ENCODE measurements at regions not wholly inside any gene's neighbourhood (a gene's known extent, or its start where the extent isn't known, plus 50 kb on each side); places are given as distances from the start of the nearest gene placed in this dataset.
"Not testable (repeated sequence)": the region's sequence is repeated elsewhere in the genome, so short reads cannot be mapped to it uniquely, and the experiment has no call there.

DNA sequence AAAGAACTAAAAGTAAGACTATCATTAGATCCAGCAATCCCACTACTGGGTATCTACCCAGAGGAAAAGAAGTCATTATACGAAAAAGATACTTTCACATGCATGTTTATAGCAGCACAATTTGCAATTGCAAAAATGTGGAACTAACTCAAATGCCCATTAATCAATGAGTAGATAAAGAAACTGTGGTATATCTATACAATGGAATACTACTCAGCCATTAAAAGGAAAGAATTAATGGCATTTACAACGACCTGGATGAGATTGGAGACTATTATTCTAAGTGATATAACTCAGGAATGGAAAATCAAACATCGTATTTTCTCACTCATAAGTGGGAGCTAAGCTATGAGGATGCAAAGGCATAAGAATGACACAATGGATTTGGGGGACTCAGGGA is 80.5 kb upstream of the KDM7A start:
- H3K27me3 ChIP-seq (ENCODE audit: control insufficient read depth in 2 of 2, insufficient read depth in 2 of 2, low read length in 2 of 2); H3K4me2 ChIP-seq (ENCODE audit: insufficient read depth, low read length); H3K9me1 ChIP-seq (replicated peaks; ENCODE audit: control insufficient read depth, extremely low read depth, insufficient read depth, low read length); H3K4me3 ChIP-seq (replicated peaks in 1 of 3; ENCODE audit: insufficient read depth in 1 of 3, low read depth in 1 of 3, low read length in 3 of 3); H4K20me1 ChIP-seq (replicated peaks; ENCODE audit: control insufficient read depth, extremely low read depth, insufficient read depth, low read length); H3K27ac ChIP-seq (ENCODE audit: insufficient read depth, low read depth, low read length); FAIRE-seq; H3K9me3 ChIP-seq (replicated peaks; ENCODE audit: control insufficient read depth, insufficient read depth, low read length); H3K36me3 ChIP-seq (ENCODE audit: control insufficient read depth in 2 of 2, extremely low read depth in 1 of 2, insufficient read depth in 2 of 2, low read length in 2 of 2); H3K9ac ChIP-seq (replicated peaks; ENCODE audit: extremely low read depth, insufficient read depth, low read length); H2AFZ ChIP-seq (ENCODE audit: low read depth, low read length); POLR2A ChIA-PET; dilution Hi-C loops (cut with MboI; ENCODE audit: extremely low pct_ligation_motif_present, low sequenced_read_pairs); BruUV-seq (replicated peaks); CTCF ChIA-PET; intact Hi-C loops (cut with micrococcal nuclease); DNase-seq (ENCODE audit: low read depth, low spot score); H3K79me2 ChIP-seq (ENCODE audit: control insufficient read depth, insufficient read depth, low read length); H3K4me1 ChIP-seq (ENCODE audit: control insufficient read depth, extremely low read depth, insufficient read depth, low read length): not testable (repeated sequence)

DNA sequence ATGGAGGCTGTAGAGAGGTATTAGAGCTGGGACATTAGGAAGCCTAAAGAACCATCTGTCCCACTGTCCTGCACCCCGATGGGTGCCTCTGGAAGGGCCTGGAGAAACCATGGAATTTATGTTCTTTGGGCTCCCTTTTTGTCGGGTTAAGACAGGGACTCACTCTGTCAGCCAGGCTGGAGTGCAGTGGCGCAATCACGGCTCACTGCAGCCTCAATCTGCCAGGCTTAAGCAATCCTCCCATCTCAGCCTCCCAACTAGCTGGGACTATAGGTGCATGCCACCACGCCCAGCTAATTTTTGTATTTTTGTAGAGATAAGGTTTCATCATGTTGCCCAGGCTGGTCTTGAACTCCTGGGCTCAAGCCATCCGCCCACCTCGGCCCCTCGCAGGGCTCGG is 78.2 kb upstream of the KDM7A start:
- H3K9ac ChIP-seq (replicated peaks; ENCODE audit: extremely low read depth, insufficient read depth, low read length); CTCF ChIA-PET; H4K20me1 ChIP-seq (replicated peaks; ENCODE audit: control insufficient read depth, extremely low read depth, insufficient read depth, low read length); H3K79me2 ChIP-seq (ENCODE audit: control insufficient read depth, insufficient read depth, low read length); DNase-seq (ENCODE audit: low read depth, low spot score); H3K27me3 ChIP-seq (ENCODE audit: control insufficient read depth in 2 of 2, insufficient read depth in 2 of 2, low read length in 2 of 2); H2AFZ ChIP-seq (ENCODE audit: low read depth, low read length); POLR2A ChIA-PET; H3K27ac ChIP-seq (ENCODE audit: insufficient read depth, low read depth, low read length); FAIRE-seq; H3K36me3 ChIP-seq (ENCODE audit: control insufficient read depth in 2 of 2, extremely low read depth in 1 of 2, insufficient read depth in 2 of 2, low read length in 2 of 2); BruUV-seq (replicated peaks); H3K4me3 ChIP-seq (replicated peaks in 1 of 3; ENCODE audit: insufficient read depth in 1 of 3, low read depth in 1 of 3, low read length in 3 of 3); H3K9me1 ChIP-seq (replicated peaks; ENCODE audit: control insufficient read depth, extremely low read depth, insufficient read depth, low read length); H3K4me1 ChIP-seq (ENCODE audit: control insufficient read depth, extremely low read depth, insufficient read depth, low read length); dilution Hi-C loops (cut with MboI; ENCODE audit: extremely low pct_ligation_motif_present, low sequenced_read_pairs); H3K4me2 ChIP-seq (ENCODE audit: insufficient read depth, low read length); H3K9me3 ChIP-seq (replicated peaks; ENCODE audit: control insufficient read depth, insufficient read depth, low read length); intact Hi-C loops (cut with micrococcal nuclease): not testable (repeated sequence)
